HepG2 (cell line): ENCODE measurements at regions not wholly inside any gene's neighbourhood (a gene's known extent, or its start where the extent isn't known, plus 50 kb on each side); places are given as distances from the start of the nearest gene placed in this dataset.
"Not testable (repeated sequence)": the region's sequence is repeated elsewhere in the genome, so short reads cannot be mapped to it uniquely, and the experiment has no call there.

Source experiments
- ATAC-seq: fragments of 200-7000 bp; cut with Tn5 transposase; 3 replicates; pipeline ENCODE4 v1.9.1; 2020; ENCODE audit warnings: mild to moderate bottlenecking, moderate library complexity
- BruUV-seq: library from RNA; stranded (reverse); fragments of 400-500 nt; replicated peaks from 2 replicates; lab custom pipeline; 2021; lab: Mats Ljungman, UMichigan
- CTCF ChIA-PET: fragments of 300-600 bp; formaldehyde crosslinking; extraction: SDS; loops from one replicate; lab custom pipeline; 2021; ENCODE audit warnings: low total read pairs, inconsistent platforms, low intra/inter-chr PET ratio; lab: Yijun Ruan, JAX
- POLR2A ChIA-PET: fragments of 350-600 bp; sonication (Branson Sonifier 250); formaldehyde crosslinking; loops from one replicate; lab custom pipeline; 2020; ENCODE audit warnings: antibody characterized with exemption, inconsistent platforms; lab: Yijun Ruan, JAX
- DNase-seq: peaks from one replicate; pipeline ENCODE4 v3.0.0-alpha.2; 2015; ENCODE audit warnings: low spot score
- FAIRE-seq: peaks from 3 replicates; lab custom pipeline; 2011; peaks lifted over from hg19 to GRCh38; lab: Jason Lieb, UNC
- H2AFZ ChIP-seq: one replicate; pipeline ENCODE4 v1.6.1; 2011; ENCODE audit warnings: low read length, inconsistent platforms
- H3K27ac ChIP-seq: fragments of 300-600 bp; 3 replicates; pipeline ENCODE4 v1.8.0; 2011; ENCODE audit warnings: mixed run types, mild to moderate bottlenecking, mixed read lengths, low read length, inconsistent platforms; ENCODE audit not compliant: insufficient read depth; ENCODE audit errors: extremely low read length
- H3K27me3 ChIP-seq, 2 experiments: fragments of 200-600 bp in 1 of 2; 2 replicates in 1 of 2; 3 replicates in 1 of 2; pipeline versions ENCODE4 v1.6.0 to v1.8.0; 2011; ENCODE audit warnings: low read length in 2 of 2, mild to moderate bottlenecking in 2 of 2, moderate library complexity in 2 of 2, inconsistent platforms in 1 of 2; ENCODE audit not compliant: insufficient read depth in 2 of 2, control insufficient read depth in 1 of 2
- H3K36me3 ChIP-seq, 2 experiments: fragments of 200-600 bp in 1 of 2; replicated peaks in 1 of 2; 2 replicates in 1 of 2; 3 replicates in 1 of 2; pipeline versions ENCODE4 v1.5.1 to v1.8.0; 2011; ENCODE audit warnings: low read length in 2 of 2, inconsistent platforms in 1 of 2; ENCODE audit not compliant: insufficient read depth in 2 of 2, control insufficient read depth in 1 of 2
- H3K4me1 ChIP-seq: 2 replicates; pipeline ENCODE4 v1.5.1; 2012; ENCODE audit warnings: low read length, inconsistent platforms; ENCODE audit not compliant: insufficient read depth
- H3K4me2 ChIP-seq: 2 replicates; pipeline ENCODE4 v1.6.0; 2011; ENCODE audit warnings: low read depth, low read length, inconsistent platforms
- H3K4me3 ChIP-seq, 3 experiments: fragments of 200-600 bp in 1 of 3; sonication (generic), shearing (Covaris generic) in 1 of 3; replicated peaks in 1 of 3; 2 replicates each; pipeline ENCODE4 v1.5.1; 2011 to 2016; ENCODE audit warnings: low read length in 3 of 3, inconsistent platforms in 2 of 3, low read depth in 2 of 3, mild to moderate bottlenecking in 2 of 3, control low read depth in 1 of 3, mixed read lengths in 1 of 3; ENCODE audit not compliant: insufficient read depth in 1 of 3
- H3K79me2 ChIP-seq: one replicate; pipeline ENCODE4 v1.6.1; 2011; ENCODE audit warnings: low read length, inconsistent platforms; ENCODE audit not compliant: insufficient read depth
- H3K9ac ChIP-seq: 2 replicates; pipeline ENCODE4 v1.6.0; 2011; ENCODE audit warnings: mild to moderate bottlenecking, low read depth, low read length, inconsistent platforms; ENCODE audit not compliant: insufficient read depth
- H3K9me3 ChIP-seq: 2 replicates; pipeline ENCODE4 v1.5.1; 2012; ENCODE audit warnings: mild to moderate bottlenecking, low read length
- H4K20me1 ChIP-seq: 2 replicates; pipeline ENCODE4 v1.6.0; 2011; ENCODE audit warnings: inconsistent platforms, mild to moderate bottlenecking, low read length, moderate library complexity; ENCODE audit not compliant: insufficient read depth
- HNF4A ChIP-seq: sonication (generic); formaldehyde crosslinking; IDR thresholded peaks from 2 replicates; pipeline ENCODE4 v1.4.0; 2020; ENCODE audit warnings: missing genetic modification reagents
- KLF11 ChIP-seq: IDR thresholded peaks from 2 replicates; pipeline ENCODE4 v1.6.1; 2016; ENCODE audit warnings: missing compliant biosample characterization
- ONECUT2 ChIP-seq: sonication (generic); formaldehyde crosslinking; IDR thresholded peaks from 2 replicates; pipeline ENCODE4 v1.4.0; 2020; ENCODE audit warnings: missing genetic modification reagents
- SNAPC2 ChIP-seq: sonication (generic); formaldehyde crosslinking; IDR thresholded peaks from 2 replicates; pipeline ENCODE4 v1.8.1; 2022; ENCODE audit warnings: mild to moderate bottlenecking, missing genetic modification reagents
- TEAD2 ChIP-seq: sonication (generic); formaldehyde crosslinking; IDR thresholded peaks from 2 replicates; pipeline ENCODE4 v1.9.0; 2021; ENCODE audit warnings: missing genetic modification reagents
- ZNF564 ChIP-seq: sonication (generic); formaldehyde crosslinking; IDR thresholded peaks from 2 replicates; pipeline ENCODE4 v1.8.1; 2023; ENCODE audit warnings: mild to moderate bottlenecking, missing genetic modification reagents
- WGBS: methylation state at CpG from one replicate; pipeline ENCODE4 v1.1.6; 2017; ENCODE audit warnings: low lambda C conversion rate; 5-methylcytosine and 5-hydroxymethylcytosine counted together
- in situ Hi-C: cut with HindIII; loops from 2 replicates; pipeline ENCODE4 v1.10.0; 2017; ENCODE audit warnings: low pct_unique_long_range_greater_than_20kb; ENCODE audit not compliant: extremely low pct_ligation_motif_present
- intact Hi-C: fragments of 100-400 bp; cut with micrococcal nuclease; formaldehyde crosslinking; loops from one replicate; pipeline ENCODE4 v1.10.0; 2022; ENCODE audit not compliant: unreplicated experiment

GRCh38 chr21:32877888-32878287 lies 106.3 kb upstream of the PAXBP1 start:
- FAIRE-seq, POLR2A ChIA-PET, H3K27ac ChIP-seq, H3K4me2 ChIP-seq, in situ Hi-C loops, H3K9ac ChIP-seq, H2AFZ ChIP-seq, H3K79me2 ChIP-seq, intact Hi-C loops, DNase-seq, ATAC-seq, H3K4me3 ChIP-seq, BruUV-seq, CTCF ChIA-PET, H3K9me3 ChIP-seq, H4K20me1 ChIP-seq, H3K36me3 ChIP-seq, H3K4me1 ChIP-seq: not testable (repeated sequence)
- H3K27me3 ChIP-seq: peaks cover 0 to 23% of the 10 kb centered on the region in 2 experiments; a peak in 3 of 5 replicates
- 2% methylated on average over 2 of the region's 2 CpGs for WGBS

- Histone ChIP-seq H3K9ac (no peak overlapping the region), H3K4me2 (no peak overlapping the region), H3K79me2 (no peaks in the 10 kb centered on the region), H3K27me3 (peaks cover 0 to 25% of the 10 kb centered on the region in 2 experiments; a peak in 3 of 5 replicates), H4K20me1 (no peaks in the 10 kb centered on the region), H3K36me3 (no peaks in the 10 kb centered on the region), H3K27ac (no peak overlapping the region), H3K9me3 (no peaks in the 10 kb centered on the region), H2AFZ (no peak overlapping the region)
- ChIA-PET POLR2A (no interaction called here), CTCF (no interaction called here)
- in situ Hi-C loops (no loop called here), intact Hi-C loops (no loop called here)
- FAIRE-seq: no peak
- WGBS: 0% methylated on average over 2 of the region's 2 CpGs
- TF ChIP-seq KLF11 (CRISPR knock-in tag): no peak
- TF ChIP-seq TEAD2 (CRISPR knock-in tag): no peak
- no peak for TF ChIP-seq HNF4A (CRISPR knock-in tag)
- no peak for TF ChIP-seq ZNF564 (CRISPR knock-in tag)
- no peak for TF ChIP-seq SNAPC2 (CRISPR knock-in tag)
- no peak for TF ChIP-seq ONECUT2 (CRISPR knock-in tag)
- TF ChIP-seq, all 625 proteins: peak for 0
- no TSS peak for BruUV-seq
- no peak for ATAC-seq
- Histone ChIP-seq H3K4me3 (no peak overlapping the region), H3K4me1 (no peaks in the 10 kb centered on the region)
- no peak for DNase-seq
Measured at GRCh38 chr21:32878661-32879060, 107.1 kb upstream of the PAXBP1 start.
